ENCODE measurements at regions not wholly inside any gene's neighbourhood (a gene's known extent, or its start where the extent isn't known, plus 50 kb on each side); places are given as distances from the start of the nearest gene placed in this dataset.
A peak's percentile ranks its signal among the peaks of the same experiment; 100 is the strongest.
"Not testable (repeated sequence)": the region's sequence is repeated elsewhere in the genome, so short reads cannot be mapped to it uniquely, and the experiment has no call there.

DNA sequence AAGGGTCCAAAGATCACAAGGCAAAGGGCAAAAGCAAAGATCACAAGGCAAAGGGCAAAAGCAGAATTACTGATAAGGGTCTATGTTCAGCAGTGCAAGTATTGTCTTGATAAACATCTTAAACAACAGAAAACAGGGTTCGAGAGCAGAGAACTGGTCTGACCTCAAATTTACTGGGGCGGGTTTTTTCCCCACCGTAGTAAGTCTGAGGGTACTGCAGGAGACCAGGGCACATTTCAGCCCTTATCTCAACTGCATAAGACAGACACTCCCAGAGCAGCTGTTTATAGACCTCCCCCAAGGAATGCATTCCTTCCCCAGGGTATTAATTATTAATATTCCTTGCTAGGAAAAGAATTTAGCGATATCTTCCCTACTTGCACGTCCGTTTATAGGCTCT, 61.3 kb downstream of the ZNF860 start:
- DNase-seq (ENCODE audit: low read depth) = not testable (repeated sequence)

DNA sequence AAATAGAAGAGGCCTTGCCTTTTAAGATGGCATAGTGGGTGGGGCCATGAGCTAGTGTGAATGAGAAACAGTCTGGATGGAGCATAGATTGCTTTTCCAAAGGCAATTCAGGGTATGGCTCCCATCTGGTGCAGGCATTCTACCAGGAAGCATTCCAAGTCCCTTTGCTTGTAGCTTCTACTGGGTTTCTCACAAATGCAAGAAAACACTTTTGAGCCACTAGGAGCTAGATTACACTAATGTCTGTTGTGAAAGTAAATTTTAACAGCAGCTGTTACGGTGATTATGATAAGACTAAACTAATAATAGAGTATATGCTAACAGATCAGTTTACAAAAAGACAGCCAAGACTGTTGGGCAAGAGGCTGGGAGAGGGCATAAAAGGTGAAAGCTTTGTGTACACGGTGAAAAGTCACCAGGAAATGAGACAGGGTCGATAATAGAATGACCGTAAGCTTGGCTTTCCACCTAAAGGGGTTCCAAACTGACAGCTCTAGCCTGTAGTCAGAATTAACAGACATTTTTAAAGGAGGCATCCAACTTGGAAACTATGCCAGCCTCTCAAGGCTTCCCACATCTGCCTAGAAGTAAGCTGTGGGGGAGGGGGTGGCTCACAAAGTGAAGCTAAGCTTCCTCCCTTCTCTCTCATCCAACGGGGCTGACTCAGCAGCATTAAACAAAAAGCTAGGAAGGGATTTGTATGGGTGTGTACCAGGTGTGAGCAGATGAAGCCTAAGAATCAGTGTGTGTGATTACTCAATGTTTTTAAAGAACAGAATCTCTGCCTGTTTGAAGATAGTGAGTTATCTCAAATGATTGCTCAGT, 61.1 kb upstream of the GPD1L start:
- peak; percentile 73 for DNase-seq (ENCODE audit: low read depth)

DNA sequence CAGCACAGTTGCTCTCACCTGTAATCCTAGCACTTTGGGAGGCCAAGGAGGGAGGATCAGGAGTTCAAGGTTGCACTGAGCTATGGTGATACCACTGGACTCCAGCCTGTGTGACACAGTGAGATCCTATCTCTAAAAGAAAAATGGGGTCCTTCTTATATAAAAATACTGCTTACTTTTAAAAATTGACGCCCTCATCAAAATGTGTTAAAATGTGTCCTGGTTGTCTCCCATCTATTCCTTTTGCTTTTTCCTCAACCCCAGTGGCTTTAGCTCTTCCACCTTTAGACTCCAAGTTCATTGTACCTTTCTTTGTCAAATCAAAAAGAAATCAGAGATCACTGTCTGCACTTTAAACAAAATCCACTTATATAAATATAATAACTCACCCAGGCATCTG, 60.3 kb upstream of the GPD1L start:
- DNase-seq (ENCODE audit: low read depth) = no peak

DNA sequence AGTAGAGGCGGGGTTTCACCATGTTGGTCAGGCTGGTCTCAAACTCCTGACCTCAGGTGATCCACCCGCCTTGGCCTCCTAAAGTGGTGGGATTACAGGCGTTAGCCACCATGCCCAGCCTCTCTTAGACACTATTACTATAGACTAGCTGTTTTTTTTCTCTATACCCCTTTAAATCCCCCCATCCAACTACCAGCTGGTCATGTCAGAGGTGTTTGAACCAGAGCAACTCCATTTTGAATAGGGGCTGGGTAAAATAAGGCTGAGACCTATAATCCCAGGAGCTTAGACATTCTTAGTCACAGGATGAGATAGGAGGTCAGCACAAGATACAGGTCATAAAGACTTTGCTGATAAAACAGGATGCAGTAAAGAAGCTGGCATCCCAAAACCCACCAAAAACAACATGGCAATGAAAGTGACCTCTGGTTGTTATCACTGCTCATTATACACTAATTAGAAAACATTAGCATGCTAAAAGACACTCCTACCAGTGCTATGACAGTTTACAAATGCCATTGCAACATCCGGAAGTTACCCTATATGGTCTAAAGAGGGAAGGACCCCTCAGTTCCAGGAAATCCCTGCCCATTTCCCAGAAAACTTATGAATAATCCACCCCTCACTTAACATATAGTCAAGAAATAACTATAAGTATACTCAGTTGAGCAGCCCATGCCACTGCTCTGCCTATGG, 57.8 kb upstream of the GPD1L start:
- no peak for DNase-seq (ENCODE audit: low read depth)

DNA sequence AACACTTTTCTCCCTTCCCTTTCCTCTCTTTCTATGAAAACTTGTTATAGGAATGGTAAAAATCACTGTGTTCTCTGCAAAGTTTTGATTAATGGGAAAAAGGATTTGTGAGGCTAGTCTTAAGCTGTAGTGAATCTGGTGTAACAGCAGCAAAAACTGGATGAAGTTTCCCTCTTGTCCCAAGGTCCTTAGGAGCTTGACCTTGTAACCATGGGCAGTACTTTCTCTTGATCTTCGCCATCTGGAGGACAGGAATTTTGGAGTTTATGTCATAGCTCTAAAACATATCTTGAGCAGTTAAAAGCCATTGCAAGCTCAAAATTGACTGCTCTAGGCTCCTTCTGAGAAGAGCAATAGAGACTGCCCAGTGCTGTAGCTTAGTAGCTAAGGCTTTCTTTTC, 56.5 kb upstream of the GPD1L start:
- DNase-seq (ENCODE audit: low read depth) = no peak

DNA sequence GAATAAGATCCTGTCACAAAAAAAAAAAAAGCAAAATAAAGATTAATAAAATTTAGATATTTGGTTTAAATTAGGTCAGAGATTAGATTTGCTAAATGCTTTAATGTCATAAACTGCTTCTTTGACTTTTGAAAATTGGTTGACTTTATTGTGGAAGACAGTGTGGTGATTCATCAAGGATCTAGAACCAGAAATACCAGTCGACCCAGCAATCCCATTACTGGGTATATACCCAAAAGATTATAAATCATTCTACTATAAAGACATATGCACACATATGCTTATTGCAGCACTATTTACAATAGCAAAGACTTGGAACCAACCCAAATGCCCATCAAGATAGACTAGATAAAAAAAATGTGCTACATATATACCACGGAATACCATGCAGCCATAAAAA, 54.2 kb upstream of the GPD1L start:
- DNase-seq (ENCODE audit: low read depth) = not testable (repeated sequence)

DNA sequence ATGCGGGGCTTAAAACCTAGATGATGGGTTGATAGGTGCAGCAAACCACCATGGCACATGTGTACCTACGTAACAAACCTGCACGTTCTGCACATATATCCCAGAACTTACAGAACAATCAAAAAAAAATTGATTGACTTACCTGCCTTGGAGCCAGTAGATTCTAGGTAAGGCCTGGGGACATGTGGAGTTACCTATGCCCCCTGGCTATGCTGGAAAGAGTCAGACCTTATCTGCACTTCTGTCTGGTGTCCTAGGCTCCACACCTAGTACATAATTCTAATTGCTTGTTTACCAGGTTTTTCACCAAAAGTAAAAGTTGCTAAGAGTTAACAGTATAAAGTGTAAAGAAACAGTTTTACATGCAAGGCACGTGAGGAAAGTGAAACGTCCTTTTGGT, 53.6 kb upstream of the GPD1L start:
- not testable (repeated sequence) for DNase-seq (ENCODE audit: low read depth)

DNA sequence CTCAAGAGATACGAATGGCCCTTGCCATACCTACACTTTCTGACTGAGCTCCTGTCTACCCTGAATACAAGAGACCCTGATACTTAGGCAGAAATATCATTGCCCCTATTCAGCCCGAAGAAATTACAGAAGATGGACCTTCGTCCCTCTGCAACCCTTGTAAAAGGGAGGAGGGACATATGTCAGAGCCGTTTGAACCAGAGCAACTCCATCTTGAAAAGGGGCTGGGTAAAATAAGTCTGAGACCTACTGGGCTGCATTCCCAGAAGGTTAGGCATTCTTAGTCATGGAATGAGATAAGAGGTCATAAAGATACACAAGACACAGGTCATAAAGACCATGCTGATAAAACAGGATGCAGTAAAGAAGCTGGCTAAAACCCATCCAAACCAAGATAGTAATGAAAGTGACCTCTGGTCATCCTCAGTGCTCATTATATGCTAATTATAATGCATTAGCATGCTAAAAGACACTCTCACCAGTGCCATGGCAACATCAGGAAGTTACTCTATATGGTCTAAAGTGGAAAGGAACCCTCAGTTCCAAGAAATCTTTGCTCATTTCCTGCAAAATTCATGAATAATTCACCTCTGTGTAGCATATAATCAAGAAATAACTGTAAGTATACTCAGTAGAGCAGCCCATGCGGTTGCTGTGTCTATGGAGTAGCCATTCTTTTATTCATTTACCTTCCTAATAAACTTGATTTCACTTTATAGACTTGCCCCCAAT, 49.7 kb upstream of the GPD1L start:
- DNase-seq (ENCODE audit: low read depth) = no peak
